Activated T-cell treated with anti-CD3 and anti-CD28 coated beads, Interleukin-2, amount 50 U/mL, for 4 hours (primary cell): ENCODE measurements at regions not wholly inside any gene's neighbourhood (a gene's known extent, or its start where the extent isn't known, plus 50 kb on each side); places are given as distances from the start of the nearest gene placed in this dataset.
"Not testable (repeated sequence)": the region's sequence is repeated elsewhere in the genome, so short reads cannot be mapped to it uniquely, and the experiment has no call there.

Experiments used
- ATAC-seq, 2 donors: fragments of 200-7000 bp; cut with Tn5 transposase; one replicate each; pipeline ENCODE4 v1.10.0; 2021
- DNase-seq: peaks from one replicate; pipeline ENCODE4 v3.0.0-alpha.2; 2020
- H3K27me3 Mint-ChIP-seq: one replicate; pipeline ENCODE4 v1.8.0; 2021; ENCODE audit warnings: low read depth, mixed read lengths
- H3K36me3 Mint-ChIP-seq: one replicate; pipeline ENCODE4 v1.8.0; 2022; ENCODE audit warnings: mixed read lengths; ENCODE audit not compliant: insufficient read depth
- H3K4me1 Mint-ChIP-seq: one replicate; pipeline ENCODE4 v1.8.0; 2021; ENCODE audit warnings: low read depth, mixed read lengths
- H3K4me3 Mint-ChIP-seq: one replicate; pipeline ENCODE4 v1.8.0; 2021; ENCODE audit warnings: mild to moderate bottlenecking, moderate library complexity, mixed read lengths
- H3K9me3 Mint-ChIP-seq: one replicate; pipeline ENCODE4 v1.8.0; 2021; ENCODE audit warnings: mixed read lengths

DNA sequence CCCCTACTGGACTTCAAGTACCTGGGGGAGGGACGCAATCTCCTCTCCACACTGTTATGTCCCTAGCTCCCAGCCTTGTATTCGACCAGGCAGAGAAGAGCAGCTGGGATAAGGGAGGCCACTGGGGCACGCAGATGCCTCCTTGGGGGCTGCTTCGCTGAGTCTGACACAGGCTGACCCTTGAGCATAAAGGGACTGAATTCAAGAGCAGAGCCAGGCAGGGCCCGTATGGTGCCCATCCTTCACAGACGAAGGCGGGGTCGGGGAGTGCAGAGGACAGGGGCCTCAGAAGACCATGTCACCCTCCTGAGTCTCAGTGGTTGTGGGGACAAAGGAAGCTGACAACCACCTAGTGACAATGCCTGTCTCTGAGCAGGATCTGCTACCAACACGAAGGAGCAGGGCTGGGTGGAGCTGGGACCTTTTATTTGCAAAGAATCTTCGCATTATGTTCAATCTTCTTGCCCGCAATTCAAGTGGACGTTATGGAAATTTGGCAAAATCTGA lies 124.6 kb downstream of the TUBA3C start:
- Mint-ChIP-seq H3K9me3 (peaks cover 2% of the 10 kb centered on the region), H3K27me3 (no peaks in the 10 kb centered on the region), H3K4me1 (no peaks in the 10 kb centered on the region), H3K36me3 (no peaks in the 10 kb centered on the region), H3K4me3 (no peak overlapping the region)
- no peak for ATAC-seq
- DNase-seq = no peak

- Mint-ChIP-seq H3K4me3 (no peak overlapping the region), H3K27me3 (no peaks in the 10 kb centered on the region), H3K4me1 (no peaks in the 10 kb centered on the region), H3K36me3 (no peaks in the 10 kb centered on the region), H3K9me3 (peaks cover 6% of the 10 kb centered on the region)
- ATAC-seq (no peak), DNase-seq (no peak)
Observed at GRCh38 chr13:19056355-19056880, 125.2 kb downstream of the TUBA3C start.

- Mint-ChIP-seq H3K4me3 (no peak overlapping the region), H3K9me3 (peaks cover 6% of the 10 kb centered on the region), H3K4me1 (no peaks in the 10 kb centered on the region), H3K36me3 (no peaks in the 10 kb centered on the region), H3K27me3 (no peaks in the 10 kb centered on the region)
- no peak for ATAC-seq
- DNase-seq = no peak
Observed at GRCh38 chr13:19055611-19056010, 126.0 kb downstream of the TUBA3C start.

GRCh38 chr13:19053561-19053960 lies 128.1 kb downstream of the TUBA3C start:
- Mint-ChIP-seq H3K27me3 (no peaks in the 10 kb centered on the region), H3K9me3 (peaks cover 6% of the 10 kb centered on the region), H3K36me3 (no peaks in the 10 kb centered on the region), H3K4me1 (no peaks in the 10 kb centered on the region), H3K4me3 (no peak overlapping the region)
- no peak for DNase-seq
- ATAC-seq = no peak

- Mint-ChIP-seq H3K9me3 (peaks cover 6% of the 10 kb centered on the region), H3K4me1 (no peaks in the 10 kb centered on the region), H3K36me3 (no peaks in the 10 kb centered on the region), H3K27me3 (no peaks in the 10 kb centered on the region), H3K4me3 (no peak overlapping the region)
- ATAC-seq = no peak
- no peak for DNase-seq
Observed at GRCh38 chr13:19052931-19053330, 128.7 kb downstream of the TUBA3C start.

GRCh38 chr13:19052180-19052579 lies 129.4 kb downstream of the TUBA3C start:
- DNase-seq (no peak), ATAC-seq (no peak)
- H3K27me3 Mint-ChIP-seq = no peaks in the 10 kb centered on the region
- H3K4me3 Mint-ChIP-seq = no peak overlapping the region
- H3K4me1 Mint-ChIP-seq = no peaks in the 10 kb centered on the region
- peaks cover 6% of the 10 kb centered on the region for H3K9me3 Mint-ChIP-seq
- no peaks in the 10 kb centered on the region for H3K36me3 Mint-ChIP-seq

DNA sequence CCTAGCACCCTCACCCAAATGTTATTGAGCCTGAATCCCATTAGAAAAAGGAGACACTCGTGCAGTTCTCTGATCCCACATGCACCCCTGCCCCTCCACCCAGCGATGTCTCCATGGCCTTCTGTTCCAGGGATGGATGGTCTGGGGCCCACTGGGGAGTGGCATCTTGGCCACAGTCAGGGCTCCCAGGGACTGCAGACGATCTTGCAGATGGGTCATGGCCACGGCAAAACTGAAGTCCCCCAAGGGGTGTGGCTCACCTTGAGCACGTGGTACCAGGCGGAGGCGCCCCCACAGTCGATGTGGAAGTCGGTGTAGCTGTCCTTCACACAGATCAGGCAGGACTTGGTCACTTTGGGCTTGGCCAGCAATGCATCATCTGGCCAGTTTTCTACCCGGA lies 130.7 kb downstream of the TUBA3C start:
- Mint-ChIP-seq H3K27me3 (no peaks in the 10 kb centered on the region), H3K4me1 (no peaks in the 10 kb centered on the region), H3K4me3 (no peak overlapping the region), H3K36me3 (no peaks in the 10 kb centered on the region), H3K9me3 (peaks cover 6% of the 10 kb centered on the region)
- DNase-seq = no peak
- no peak for ATAC-seq

DNA sequence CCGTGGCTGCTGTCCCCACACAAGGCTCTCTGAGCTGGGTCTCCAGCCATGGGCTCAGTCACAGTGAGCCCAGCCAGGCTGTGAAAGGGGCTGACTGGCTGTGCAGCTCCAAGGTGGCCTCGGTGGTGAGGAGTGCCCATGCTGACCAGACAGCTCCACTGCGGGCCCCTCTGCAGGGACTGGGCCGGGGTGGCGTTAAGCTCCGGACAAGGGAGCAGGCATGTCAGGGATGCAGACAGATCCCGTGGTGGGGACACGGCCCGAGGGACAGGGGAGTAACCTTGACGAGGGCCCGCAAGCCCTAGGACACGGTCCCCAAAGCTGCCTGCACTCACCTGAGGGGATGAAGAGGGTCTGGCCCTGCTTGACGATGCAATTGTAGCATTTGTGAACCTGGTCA lies 132.0 kb downstream of the TUBA3C start:
- ATAC-seq, H3K27me3 Mint-ChIP-seq, H3K36me3 Mint-ChIP-seq, H3K9me3 Mint-ChIP-seq, DNase-seq, H3K4me1 Mint-ChIP-seq, H3K4me3 Mint-ChIP-seq: not testable (repeated sequence)

- ATAC-seq (no peak), DNase-seq (no peak)
- H3K4me1 Mint-ChIP-seq = no peaks in the 10 kb centered on the region
- H3K27me3 Mint-ChIP-seq = no peaks in the 10 kb centered on the region
- no peaks in the 10 kb centered on the region for H3K36me3 Mint-ChIP-seq
- H3K4me3 Mint-ChIP-seq = no peak overlapping the region
- H3K9me3 Mint-ChIP-seq = peaks cover 6% of the 10 kb centered on the region
Observed at GRCh38 chr13:19048381-19048780, 133.2 kb downstream of the TUBA3C start.

GRCh38 chr13:19023115-19023514 lies 158.5 kb downstream of the TUBA3C start:
- Mint-ChIP-seq H3K27me3 (peaks cover 2% of the 10 kb centered on the region), H3K4me3 (no peak overlapping the region), H3K36me3 (no peaks in the 10 kb centered on the region), H3K4me1 (no peaks in the 10 kb centered on the region), H3K9me3 (peaks cover 4% of the 10 kb centered on the region)
- ATAC-seq (no peak), DNase-seq (no peak)

DNA sequence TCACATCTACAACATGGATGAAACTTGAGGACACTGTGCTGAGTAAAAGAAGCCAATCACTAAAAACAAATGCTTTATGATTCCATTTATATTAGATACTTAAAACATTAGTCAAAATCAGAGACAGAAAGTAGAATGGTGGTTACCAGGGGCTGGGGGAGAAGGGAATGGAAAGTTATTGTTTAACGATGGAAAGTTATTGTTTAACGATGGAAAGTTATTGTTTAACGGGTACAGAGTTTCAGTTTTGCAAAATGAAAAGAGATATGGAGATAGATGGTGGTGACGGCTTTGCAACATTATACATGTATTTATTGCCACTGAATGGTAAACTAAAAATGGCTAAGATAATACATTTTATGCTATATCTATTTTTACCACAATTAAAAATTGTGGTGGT lies 160.6 kb downstream of the TUBA3C start:
- Mint-ChIP-seq H3K4me3 (no peak overlapping the region), H3K9me3 (peaks cover 4% of the 10 kb centered on the region), H3K4me1 (no peaks in the 10 kb centered on the region), H3K36me3 (no peaks in the 10 kb centered on the region), H3K27me3 (peaks cover 2% of the 10 kb centered on the region)
- ATAC-seq (no peak), DNase-seq (no peak)

DNA sequence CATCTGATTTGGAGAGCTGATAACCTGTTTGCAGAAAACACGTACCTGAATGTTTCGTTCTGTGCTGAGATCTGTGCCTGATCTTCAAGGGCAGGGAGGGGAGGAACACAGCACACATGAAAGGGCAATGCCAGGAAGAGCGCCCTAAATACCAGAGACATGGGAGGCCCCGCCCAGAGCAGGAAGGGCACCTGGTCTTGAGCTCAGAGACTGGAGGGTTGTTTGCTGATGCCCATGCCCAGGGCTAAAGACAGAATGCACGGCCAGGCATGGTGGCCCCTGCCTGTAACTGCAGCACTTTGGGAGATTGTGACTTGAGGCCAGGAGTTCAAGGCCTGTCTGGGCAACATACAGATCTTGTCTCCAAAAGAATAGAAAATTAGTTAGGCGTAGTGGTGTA lies 183.2 kb downstream of the TUBA3C start:
- no peak for ATAC-seq
- peaks cover 3% of the 10 kb centered on the region for H3K27me3 Mint-ChIP-seq
- peaks cover 5% of the 10 kb centered on the region for H3K4me1 Mint-ChIP-seq
- no peak for DNase-seq
- H3K4me3 Mint-ChIP-seq = no peak overlapping the region
- peaks cover 5% of the 10 kb centered on the region for H3K9me3 Mint-ChIP-seq
- no peaks in the 10 kb centered on the region for H3K36me3 Mint-ChIP-seq

GRCh38 chr13:18996627-18997051 lies 185.0 kb downstream of the TUBA3C start:
- ATAC-seq (no peak), DNase-seq (no peak)
- Mint-ChIP-seq H3K27me3 (peaks cover 3% of the 10 kb centered on the region), H3K4me1 (peaks cover 5% of the 10 kb centered on the region), H3K9me3 (peaks cover 4% of the 10 kb centered on the region), H3K36me3 (peaks cover 2% of the 10 kb centered on the region), H3K4me3 (no peak overlapping the region)

DNA sequence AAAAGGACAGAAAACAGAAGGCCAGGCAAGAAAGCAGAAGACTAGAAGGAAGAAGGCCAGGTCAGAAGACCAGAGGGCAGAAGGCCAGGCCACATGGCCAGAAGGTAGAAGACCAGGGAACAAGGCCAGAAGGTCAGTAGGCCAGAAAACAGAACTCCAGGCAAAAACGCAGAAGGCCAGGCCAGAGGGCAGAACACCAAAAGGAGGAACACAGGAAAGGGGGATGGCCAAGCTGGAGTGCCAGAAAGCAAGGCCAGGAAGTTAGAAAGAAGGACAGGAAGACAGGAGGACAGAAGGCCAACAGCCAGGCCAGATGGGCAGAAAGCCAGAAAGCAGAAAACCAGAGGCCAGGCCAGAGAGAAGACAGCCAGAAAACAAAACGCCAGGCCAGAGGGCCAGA lies 185.4 kb downstream of the TUBA3C start:
- Mint-ChIP-seq H3K36me3 (peaks cover 2% of the 10 kb centered on the region), H3K27me3 (peaks cover 3% of the 10 kb centered on the region), H3K4me3 (no peak overlapping the region), H3K4me1 (peaks cover 5% of the 10 kb centered on the region), H3K9me3 (peaks cover 4% of the 10 kb centered on the region)
- ATAC-seq = no peak
- no peak for DNase-seq

DNA sequence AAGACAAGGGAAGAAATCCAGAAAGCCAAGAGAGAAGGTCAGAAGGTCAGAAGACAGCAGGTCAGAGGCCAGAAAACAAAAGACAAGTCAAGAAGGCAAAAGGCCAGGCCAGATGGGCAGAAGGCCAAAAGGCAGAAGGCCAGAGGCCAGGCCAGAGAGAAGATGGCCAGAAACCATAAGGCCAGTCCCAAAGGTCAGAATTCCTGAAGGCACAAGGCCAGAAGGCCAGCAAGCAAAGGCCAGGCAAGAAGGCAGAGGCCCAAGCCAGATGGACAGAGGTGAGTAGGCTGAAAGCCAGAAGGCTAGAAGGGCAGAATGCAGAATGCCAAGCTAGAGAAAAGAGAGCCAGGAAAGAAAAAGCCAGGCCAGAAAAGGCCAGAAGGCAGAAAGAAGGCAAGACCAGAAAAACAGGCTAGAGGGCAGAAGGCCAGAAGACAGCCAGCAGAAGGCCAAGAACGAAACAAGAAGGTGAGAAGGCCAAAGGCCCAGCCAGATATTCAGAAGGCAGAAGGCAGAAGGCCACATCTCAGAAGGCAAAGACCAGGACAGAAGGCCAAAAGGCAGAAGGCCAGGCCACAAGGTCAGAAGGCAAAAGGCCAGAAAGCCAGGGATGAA lies 186.3 kb downstream of the TUBA3C start:
- DNase-seq (no peak), ATAC-seq (no peak)
- Mint-ChIP-seq H3K4me3 (no peak overlapping the region), H3K36me3 (peaks cover 2% of the 10 kb centered on the region), H3K9me3 (peaks cover 4% of the 10 kb centered on the region), H3K4me1 (peaks cover 5% of the 10 kb centered on the region), H3K27me3 (peaks cover 3% of the 10 kb centered on the region)
